ENCODE measurements at regions not wholly inside any gene's neighbourhood (a gene's known extent, or its start where the extent isn't known, plus 50 kb on each side); places are given as distances from the start of the nearest gene placed in this dataset.
"Not testable (repeated sequence)": the region's sequence is repeated elsewhere in the genome, so short reads cannot be mapped to it uniquely, and the experiment has no call there.

DNA sequence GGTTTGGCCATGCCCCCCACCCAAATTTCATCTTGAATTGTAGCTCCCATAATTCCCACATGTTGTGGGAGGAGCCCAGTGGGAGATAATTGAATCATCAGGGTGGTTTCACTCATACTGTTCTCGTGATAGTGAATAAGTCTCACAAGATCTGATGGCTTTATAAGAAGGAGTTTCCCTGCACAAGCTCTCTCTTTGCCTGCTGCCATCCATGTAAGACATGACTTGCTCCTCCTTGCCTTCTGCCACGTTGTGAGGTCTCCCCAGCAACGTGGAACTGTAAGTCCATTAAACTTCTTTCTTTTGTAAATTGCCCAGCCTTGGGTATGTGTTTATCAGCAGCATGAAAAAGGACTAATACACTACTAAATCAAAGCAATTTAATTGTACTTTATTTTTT lies 507.3 kb upstream of the JAG1 start:
- TF ChIP-seq, protein P1, sequence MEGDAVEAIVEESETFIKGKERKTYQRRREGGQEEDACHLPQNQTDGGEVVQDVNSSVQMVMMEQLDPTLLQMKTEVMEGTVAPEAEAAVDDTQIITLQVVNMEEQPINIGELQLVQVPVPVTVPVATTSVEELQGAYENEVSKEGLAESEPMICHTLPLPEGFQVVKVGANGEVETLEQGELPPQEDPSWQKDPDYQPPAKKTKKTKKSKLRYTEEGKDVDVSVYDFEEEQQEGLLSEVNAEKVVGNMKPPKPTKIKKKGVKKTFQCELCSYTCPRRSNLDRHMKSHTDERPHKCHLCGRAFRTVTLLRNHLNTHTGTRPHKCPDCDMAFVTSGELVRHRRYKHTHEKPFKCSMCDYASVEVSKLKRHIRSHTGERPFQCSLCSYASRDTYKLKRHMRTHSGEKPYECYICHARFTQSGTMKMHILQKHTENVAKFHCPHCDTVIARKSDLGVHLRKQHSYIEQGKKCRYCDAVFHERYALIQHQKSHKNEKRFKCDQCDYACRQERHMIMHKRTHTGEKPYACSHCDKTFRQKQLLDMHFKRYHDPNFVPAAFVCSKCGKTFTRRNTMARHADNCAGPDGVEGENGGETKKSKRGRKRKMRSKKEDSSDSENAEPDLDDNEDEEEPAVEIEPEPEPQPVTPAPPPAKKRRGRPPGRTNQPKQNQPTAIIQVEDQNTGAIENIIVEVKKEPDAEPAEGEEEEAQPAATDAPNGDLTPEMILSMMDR (IDR thresholded peaks at IDR 0.05) = not testable (repeated sequence)
- not testable (repeated sequence) for TF ChIP-seq POLR2A (IDR thresholded peaks at IDR 0.05)

All from uterus (tissue), 2 donors.